SH-SY5Y (cell line): ENCODE measurements at regions not wholly inside any gene's neighbourhood (a gene's known extent, or its start where the extent isn't known, plus 50 kb on each side); places are given as distances from the start of the nearest gene placed in this dataset.

Experiments
- GATA2 ChIP-seq: IDR thresholded peaks from 2 replicates; pipeline ENCODE4 v1.6.1; 2011; ENCODE audit warnings: mild to moderate bottlenecking, low read depth, low read length
- GATA3 ChIP-seq: IDR thresholded peaks from 2 replicates; pipeline ENCODE4 v1.6.1; 2011; ENCODE audit warnings: low read depth, mild to moderate bottlenecking, low read length, moderate library complexity

GRCh38 chr18:76053551-76053950 lies 441.5 kb downstream of the ZNF516 start:
- TF ChIP-seq GATA2: no peak
- no peak for TF ChIP-seq GATA3
